ENCODE measurements at regions not wholly inside any gene's neighbourhood (a gene's known extent, or its start where the extent isn't known, plus 50 kb on each side); places are given as distances from the start of the nearest gene placed in this dataset.

DNA sequence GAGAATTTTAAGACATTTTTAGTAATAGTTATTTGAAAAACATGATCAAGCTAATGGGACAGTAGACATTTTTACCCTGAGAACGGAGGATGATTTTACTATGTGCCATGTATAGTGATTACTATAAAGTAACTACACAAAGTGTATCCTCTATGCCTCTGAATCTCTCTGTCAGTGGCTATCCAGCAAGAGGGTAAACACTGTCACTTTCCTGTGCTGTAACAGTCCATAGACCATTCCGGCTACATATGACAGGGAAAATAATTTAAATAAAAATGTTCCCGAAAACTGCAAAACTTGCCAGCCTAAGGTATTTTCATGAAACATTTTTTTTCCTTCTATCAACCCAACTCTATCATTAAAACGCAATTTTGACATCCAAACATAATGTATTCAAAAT lies 1632.2 kb upstream of the ACVR2A start:
- H3K4me3 ChIP-seq (ENCODE audit: low read depth, low read length) = no peak overlapping the region
- no peak for DNase-seq (ENCODE audit: low read depth)

DNA sequence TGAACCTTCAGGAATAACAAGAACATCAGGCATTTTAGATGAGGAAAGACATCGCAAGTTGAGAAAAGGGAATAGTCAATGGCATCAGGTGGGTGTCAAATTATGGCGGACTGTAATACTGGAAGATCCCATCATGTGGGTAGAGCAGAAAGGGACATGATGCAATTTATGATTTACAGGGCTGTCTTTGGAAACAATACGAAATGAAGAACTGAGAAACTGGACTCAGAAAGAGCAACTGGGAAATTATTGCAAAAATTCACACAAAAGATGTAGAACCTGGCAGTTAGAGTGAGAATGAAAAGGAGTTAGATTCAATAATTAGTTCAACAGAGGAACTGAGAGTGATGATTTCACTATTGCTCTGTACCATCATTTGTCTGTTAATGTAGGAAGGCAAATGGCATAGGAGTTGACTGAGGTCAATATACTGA lies 1635.0 kb upstream of the ACVR2A start:
- H3K4me3 ChIP-seq (ENCODE audit: low read depth, low read length) = no peak overlapping the region
- no peak for DNase-seq (ENCODE audit: low read depth)

DNA sequence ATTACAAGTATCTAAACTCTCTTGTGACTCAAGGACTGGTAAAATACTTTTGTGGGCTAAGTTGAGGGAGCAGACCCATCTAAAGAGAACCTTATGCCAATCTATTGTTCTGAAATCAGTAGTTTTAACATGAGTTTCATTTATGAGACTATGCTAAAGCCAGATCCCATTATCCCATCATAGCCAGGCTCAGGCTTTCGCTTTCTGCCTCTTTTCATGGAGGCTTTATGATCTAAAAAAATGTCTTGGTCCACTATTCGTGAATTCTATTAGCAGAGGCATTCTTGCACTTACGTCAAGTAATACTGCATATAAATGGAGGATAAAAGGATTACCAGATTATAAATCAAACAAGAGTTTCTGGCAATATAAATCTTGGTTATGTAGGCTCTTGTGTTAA lies 1636.9 kb upstream of the ACVR2A start:
- H3K4me3 ChIP-seq (ENCODE audit: low read depth, low read length) = no peak overlapping the region
- DNase-seq (ENCODE audit: low read depth) = no peak

DNA sequence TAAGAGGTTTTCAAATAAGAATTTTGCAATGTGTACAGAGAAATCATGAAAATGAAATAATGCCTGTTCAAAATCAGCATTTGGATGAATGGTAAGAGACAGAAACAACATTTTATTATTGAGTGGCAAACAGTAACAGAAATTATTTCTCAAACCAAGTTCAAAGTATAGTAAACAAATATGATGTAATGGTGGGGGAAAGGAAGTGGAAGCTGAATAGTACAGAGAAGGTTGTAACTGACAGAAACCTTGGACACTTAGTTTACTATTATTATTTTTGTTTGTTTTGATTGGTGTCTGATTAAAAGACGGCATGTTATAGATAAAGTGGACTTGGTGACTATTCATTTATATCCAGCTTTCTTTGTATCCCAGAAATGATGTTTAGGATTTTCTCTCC lies 1637.4 kb upstream of the ACVR2A start:
- no peak overlapping the region for H3K4me3 ChIP-seq (ENCODE audit: low read depth, low read length)
- no peak for DNase-seq (ENCODE audit: low read depth)

DNA sequence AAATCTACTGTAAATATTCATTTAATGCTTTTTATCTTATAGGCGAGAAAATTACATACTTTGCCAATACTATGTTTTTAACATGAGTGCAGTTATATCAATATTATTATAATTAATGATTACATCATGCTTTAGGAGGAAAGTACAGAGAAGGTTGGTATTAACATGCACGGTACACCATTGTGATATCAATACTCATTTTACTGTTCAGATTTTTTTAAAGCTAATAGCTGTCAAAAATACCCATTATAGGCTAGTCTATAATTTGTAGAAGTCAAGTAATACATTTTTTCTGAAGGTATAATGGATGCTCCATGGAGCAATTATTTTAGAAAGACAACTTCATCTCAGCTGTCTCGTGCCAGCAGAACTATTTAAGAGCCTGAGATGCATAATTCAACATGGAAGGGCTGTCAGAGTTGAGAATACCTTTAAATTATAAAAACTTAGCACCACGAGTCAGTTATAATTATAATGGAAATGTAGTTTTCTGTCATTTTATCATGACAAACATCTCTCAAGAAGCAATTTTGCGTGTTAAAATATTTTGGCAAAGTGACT lies 1641.7 kb upstream of the ACVR2A start:
- no peak for DNase-seq (ENCODE audit: low read depth)
- H3K4me3 ChIP-seq (ENCODE audit: low read depth, low read length) = no peak overlapping the region

DNA sequence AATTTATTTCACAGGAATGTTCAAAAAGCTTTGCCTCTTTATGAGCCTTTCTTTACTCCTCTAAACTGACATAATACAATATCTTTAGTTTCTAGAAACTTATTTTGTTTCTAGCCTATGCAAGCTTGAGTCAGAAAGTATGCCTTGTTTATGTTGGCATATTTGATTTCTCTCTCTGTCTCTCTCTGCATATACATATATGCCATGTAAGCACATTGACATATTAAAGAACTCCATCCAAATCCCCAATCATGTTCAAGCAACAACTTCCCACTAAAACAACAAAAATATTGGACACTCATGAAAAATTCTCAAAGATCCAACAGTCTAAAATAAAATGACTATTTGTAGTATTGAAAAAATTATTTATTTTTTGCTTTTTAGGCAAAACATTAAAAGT lies 1651.2 kb upstream of the ACVR2A start:
- H3K4me3 ChIP-seq (ENCODE audit: low read depth, low read length) = no peak overlapping the region
- no peak for DNase-seq (ENCODE audit: low read depth)

DNA sequence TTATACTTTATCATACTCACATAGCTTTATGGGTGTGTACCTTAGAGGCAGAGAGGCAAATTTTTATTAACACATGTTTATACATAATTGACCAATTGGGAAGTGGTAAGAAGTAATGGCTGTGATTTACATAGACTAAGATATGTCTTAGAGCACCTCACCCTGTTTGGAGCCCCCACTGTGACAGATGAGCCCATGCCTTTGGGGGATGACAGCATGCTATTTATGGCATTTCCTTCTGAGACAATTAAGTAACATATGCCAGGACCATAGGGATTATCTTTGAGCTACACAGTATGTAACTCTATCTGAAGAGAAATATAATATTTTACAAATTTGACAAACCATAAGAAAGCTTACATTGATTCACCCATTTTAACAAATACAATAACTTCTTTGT lies 1655.3 kb upstream of the ACVR2A start:
- no peak for DNase-seq (ENCODE audit: low read depth)

DNA sequence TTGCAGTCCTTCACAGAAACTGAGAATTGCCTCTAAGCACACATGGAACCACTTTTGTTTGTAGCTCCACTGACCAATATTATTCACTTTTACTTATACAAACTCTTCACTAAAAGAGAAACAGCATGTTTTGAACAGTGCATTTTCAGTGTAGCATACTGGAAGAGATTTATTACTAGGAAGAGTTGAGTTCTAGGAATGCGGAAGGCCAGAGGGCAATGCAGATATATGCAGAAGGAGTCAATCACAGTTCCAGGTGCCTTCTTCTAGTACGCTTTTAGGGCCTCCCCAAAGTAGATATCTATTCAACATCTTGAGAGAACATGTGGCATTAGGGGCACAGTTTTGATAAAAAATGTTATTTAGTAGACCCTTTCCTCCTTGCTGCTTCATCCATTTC lies 1654.0 kb upstream of the ZEB2 start:
- no peak overlapping the region for H3K4me3 ChIP-seq (ENCODE audit: low read depth, low read length)
- DNase-seq (ENCODE audit: low read depth) = no peak

More for the DNA sequence above, 1655.3 kb upstream of the ACVR2A start:
- no peak overlapping the region for H3K4me3 ChIP-seq (ENCODE audit: low read depth, low read length)

DNA sequence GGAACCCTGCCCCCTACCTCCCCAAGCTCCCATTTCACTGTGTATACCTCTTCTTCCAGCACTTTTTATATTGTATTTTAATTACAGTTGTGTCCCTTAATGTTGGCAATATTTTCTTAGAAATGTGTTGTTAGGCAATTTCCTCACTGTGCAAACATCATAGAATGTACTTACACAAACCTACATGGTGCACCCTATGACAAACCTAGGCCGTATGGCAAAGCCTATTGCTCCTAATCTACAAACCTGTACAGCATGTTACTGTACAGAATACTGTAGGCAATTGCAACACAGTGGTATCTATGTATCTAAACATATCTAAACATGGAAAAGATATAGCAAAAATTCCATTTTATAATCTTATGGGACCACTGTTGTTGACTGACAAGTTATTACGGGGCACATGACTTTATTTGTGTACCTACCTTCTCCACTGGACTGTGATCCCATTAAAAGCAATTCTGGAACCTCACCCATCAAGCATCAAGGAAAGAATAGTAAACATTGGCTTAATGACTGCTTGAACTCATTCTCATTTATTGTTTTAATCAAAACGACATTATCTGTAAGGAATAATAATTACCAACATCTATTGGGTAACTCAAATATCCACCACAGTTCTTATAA lies 1641.5 kb upstream of the ZEB2 start:
- DNase-seq (ENCODE audit: low read depth) = no peak
- no peak overlapping the region for H3K4me3 ChIP-seq (ENCODE audit: low read depth, low read length)

DNA sequence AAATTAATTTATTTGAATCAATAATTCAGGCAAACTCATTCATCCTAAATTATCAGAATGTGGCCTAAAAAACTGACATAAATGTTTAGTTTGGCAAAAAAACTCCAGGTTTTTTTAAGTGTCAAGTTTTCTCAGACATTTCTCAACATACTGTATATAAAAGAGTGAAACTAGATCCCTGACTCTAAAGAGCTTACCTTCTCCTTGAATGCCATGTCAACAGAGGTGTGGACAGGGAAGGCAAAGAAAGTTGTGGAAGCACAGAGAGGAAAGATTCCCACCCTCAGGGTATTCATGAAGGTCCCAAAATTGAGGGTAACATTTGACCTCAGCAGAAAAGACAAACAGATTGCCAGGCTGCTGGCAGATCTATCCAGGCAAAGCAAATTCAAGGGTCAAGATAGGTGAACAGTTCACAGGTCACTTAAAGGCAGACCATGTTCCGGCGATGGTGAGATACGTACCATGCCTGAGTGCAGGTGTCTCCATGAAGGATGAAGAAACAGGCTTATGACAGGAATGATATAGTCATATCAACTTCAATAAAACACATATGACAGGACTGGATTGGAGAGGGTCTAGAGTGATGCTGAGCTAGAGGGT lies 1638.3 kb upstream of the ZEB2 start:
- no peak for DNase-seq (ENCODE audit: low read depth)
- H3K4me3 ChIP-seq (ENCODE audit: low read depth, low read length) = no peak overlapping the region

DNA sequence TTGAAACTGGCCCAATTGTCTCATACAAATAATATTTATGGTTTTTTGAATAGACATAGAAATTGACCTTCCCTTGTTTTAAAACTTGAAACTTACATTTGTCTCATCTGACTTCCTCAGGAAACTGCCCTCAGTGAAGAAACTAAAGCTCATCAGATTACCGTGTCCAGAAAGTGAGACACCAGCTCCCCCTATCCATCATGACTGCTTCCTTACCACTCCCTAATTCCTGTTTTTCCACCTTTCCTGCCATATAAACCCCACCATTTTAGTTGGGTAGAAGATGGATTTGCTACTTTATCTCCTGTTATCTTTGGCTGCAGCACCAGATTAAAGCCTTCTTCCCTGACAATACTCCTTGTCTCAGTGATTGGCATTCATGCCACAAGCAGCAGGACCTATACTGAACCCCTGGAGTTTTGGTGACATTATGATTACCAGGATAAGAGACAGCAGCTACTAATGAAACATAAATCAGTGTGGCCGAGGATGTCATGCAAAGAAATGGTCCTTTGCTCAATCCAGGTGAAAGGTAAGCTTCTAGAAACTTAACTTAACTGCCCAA lies 1627.6 kb upstream of the ZEB2 start:
- no peak overlapping the region for H3K4me3 ChIP-seq (ENCODE audit: low read depth, low read length)
- no peak for DNase-seq (ENCODE audit: low read depth)

DNA sequence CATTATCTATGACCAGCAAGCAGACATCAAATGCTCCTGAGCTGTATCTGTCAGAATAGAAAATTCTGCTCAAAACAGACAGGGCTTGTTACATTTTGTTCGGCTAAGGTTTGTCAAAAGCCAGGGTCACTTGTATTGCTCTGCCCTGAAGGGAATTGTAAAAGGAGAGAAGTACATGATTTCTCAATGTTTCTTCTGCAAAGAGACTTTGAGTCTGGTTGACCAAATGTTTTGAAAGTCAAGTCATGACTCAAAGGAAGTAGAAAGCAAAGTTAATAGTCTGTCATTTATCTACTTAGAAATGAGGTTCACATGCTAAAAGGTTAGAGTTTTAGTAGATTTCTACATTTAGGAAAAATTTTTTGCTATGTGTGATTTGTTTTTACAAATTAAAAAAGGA lies 1624.1 kb upstream of the ZEB2 start:
- peak; percentile 13 for DNase-seq (ENCODE audit: low read depth)
- no peak overlapping the region for H3K4me3 ChIP-seq (ENCODE audit: low read depth, low read length)

DNA sequence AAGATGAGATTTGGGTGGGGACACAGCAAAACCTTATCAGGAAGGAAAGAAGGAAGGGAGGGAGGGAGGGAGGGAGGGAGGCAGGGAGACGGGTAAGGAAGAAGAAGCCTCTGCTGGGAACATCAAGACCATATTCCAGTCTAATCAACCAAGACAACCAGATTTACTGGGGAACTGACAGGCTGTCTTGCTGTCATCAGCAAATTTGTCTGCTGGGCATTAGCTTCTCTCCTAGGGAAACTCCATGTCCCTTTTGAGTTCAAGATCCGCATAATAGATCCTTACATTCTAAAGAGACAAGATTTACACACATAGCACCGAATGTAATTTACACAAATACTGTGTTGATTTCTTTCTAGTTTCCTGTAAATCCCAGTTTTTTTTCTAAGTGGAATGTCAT lies 1618.9 kb upstream of the ZEB2 start:
- no peak overlapping the region for H3K4me3 ChIP-seq (ENCODE audit: low read depth, low read length)
- DNase-seq (ENCODE audit: low read depth) = no peak

DNA sequence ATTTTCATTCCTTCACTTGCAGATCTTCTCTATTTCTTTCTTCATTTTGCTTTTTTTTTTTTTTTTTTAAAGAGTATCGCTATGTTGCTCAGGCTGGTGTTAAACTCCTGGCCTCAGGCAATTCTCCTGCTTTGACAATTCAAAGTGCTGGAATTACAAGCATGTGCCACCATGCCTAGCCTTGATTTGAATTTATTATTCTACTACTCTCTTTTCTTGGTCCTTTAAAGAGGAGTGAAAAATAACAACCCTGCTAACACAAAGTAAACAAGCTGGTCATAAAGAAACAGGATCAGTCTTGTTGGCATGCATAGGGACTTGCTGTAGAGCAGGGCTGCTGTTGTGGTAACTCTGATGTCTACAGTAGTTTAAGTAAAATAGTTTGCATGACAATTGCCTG lies 1615.3 kb upstream of the ZEB2 start:
- no peak for DNase-seq (ENCODE audit: low read depth)
- no peak overlapping the region for H3K4me3 ChIP-seq (ENCODE audit: low read depth, low read length)

DNA sequence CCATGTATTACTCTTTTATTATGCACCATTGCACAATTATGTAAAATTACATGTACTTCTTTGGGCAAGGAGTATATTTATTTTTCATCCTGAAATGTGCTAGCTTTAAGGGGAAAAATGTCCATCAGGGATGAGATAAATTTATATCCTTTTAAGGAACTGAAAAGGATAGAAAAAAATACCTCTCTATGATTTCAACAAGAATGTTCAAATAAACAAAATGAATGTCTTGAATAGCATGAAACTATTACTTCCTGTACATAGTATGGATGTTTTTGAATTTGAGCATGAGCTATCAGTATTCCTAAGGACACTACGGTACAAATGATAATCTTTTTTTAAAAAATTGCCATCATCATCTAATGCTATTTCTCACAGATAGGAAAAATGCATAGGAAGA lies 1611.9 kb upstream of the ZEB2 start:
- DNase-seq (ENCODE audit: low read depth) = no peak
- no peak overlapping the region for H3K4me3 ChIP-seq (ENCODE audit: low read depth, low read length)

DNA sequence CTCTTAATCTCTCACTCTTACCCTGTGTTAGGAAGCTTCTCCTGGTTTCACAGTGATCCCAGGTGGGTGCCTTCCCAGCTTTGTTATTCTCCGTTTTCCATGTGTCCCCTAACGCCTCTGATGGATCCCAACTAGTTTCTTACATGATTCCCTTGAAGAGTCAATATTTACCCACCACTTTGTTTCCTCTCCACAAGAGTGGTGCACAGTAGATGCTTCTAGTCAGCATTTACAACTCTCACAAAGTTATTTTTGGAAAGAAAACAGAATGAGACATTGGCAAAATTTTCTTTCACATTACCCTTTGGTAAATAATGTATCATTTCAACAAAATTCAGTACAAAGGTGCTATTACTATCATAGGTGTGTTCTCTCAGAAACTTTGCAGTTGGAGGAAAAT lies 1611.1 kb upstream of the ZEB2 start:
- DNase-seq (ENCODE audit: low read depth) = no peak
- H3K4me3 ChIP-seq (ENCODE audit: low read depth, low read length) = no peak overlapping the region

DNA sequence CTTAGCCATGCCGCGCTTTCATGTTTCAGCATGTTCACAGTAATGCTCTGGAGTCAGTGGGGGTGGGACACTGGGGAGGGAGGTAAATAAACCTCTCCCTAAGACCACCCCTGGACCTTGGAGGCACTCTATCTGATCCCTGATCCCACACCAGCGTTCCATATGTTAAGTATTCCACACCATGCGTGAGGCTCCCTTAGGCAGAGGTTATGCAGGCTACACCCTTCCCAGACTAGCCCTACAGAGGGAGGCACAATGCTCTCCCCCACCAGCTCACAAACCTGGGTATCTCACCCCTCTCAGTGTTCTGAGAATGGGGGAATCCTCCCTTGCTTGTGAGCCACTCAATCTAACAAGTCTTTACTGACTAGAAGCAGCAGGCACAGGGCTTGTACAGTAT lies 1610.4 kb upstream of the ZEB2 start:
- H3K4me3 ChIP-seq (ENCODE audit: low read depth, low read length) = no peak overlapping the region
- DNase-seq (ENCODE audit: low read depth) = no peak

DNA sequence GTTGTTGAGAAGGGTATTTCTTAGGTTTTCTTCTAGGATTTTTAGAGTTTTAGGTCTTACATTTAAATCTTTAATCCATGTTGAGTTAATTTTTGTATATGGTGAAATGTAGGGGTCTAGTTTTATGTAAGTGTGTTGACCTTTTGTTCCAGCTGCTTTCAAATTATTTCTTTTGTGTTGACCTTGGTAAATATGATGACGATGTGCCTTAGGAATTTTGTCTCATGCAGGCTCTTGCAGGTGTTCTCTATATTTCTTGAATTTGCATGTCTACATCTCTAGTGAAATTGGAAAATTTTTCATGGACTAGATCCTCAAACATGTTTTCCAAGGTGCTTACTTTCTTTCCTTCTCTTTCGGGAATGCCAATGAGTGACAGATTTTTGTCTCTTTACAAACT lies 1609.3 kb upstream of the ZEB2 start:
- H3K4me3 ChIP-seq (ENCODE audit: low read depth, low read length) = no peak overlapping the region
- DNase-seq (ENCODE audit: low read depth) = no peak

DNA sequence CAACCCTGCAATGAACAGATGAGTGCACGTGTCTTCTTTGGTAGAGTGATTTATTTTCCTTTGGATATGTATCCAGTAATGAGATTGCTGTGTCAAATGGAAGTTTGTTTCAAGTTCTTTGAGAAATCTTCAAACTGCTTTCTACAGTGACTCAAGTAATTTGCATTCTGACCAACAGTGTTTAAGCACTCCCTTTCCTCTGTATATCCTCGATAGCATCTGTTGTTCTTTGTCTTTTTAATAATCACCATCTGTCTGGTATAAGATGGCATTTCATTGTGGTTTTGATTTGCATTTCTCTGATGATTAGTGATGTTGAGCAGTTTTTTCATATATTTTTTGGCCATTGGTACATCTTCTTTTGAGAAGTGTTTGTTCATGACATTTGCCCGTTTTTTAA lies 1608.3 kb upstream of the ZEB2 start:
- DNase-seq (ENCODE audit: low read depth) = no peak
- H3K4me3 ChIP-seq (ENCODE audit: low read depth, low read length) = no peak overlapping the region

DNA sequence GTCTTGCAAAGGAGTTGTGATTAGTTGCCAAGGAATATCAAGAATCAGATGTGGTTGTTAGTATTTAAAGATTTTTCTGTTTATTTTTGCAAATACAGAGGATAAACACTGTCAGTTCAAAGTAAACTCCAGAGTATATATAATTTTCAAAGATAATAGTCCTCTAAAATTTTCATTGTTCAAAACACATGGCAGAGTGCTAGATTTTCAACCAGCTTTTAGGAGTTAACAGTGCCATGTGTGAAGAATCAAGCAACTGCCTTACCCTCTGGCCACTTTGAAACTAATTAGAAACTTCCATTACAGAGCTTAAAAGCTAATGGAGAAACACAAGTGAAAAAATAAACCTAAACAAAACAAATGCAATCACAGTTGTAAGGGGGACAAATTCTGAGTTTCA lies 1605.6 kb upstream of the ZEB2 start:
- H3K4me3 ChIP-seq (ENCODE audit: low read depth, low read length) = no peak overlapping the region
- DNase-seq (ENCODE audit: low read depth) = no peak

DNA sequence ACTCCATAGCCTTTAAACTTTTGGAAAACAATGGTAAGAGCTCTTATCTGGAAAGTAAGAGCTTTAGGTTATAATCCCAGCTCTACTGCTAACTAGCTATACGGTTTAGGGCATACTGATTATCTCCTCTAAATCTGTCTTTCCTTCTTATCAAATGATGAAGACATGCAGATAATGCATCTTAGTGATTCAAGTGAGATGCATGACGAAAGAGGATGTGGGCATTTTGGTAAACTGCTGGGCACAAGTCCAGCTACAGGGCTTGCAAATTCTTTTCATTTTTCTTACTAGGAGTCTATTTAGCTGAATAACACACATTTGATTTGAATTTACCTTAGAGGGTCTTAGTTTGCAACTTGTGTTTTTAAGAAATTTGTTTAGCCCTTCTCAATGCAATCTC lies 1604.8 kb upstream of the ZEB2 start:
- no peak overlapping the region for H3K4me3 ChIP-seq (ENCODE audit: low read depth, low read length)
- peak; percentile 39 for DNase-seq (ENCODE audit: low read depth)

Data from skeletal muscle cell (primary cell).